ENCODE measurements at regions not wholly inside any gene's neighbourhood (a gene's known extent, or its start where the extent isn't known, plus 50 kb on each side); places are given as distances from the start of the nearest gene placed in this dataset.

DNA sequence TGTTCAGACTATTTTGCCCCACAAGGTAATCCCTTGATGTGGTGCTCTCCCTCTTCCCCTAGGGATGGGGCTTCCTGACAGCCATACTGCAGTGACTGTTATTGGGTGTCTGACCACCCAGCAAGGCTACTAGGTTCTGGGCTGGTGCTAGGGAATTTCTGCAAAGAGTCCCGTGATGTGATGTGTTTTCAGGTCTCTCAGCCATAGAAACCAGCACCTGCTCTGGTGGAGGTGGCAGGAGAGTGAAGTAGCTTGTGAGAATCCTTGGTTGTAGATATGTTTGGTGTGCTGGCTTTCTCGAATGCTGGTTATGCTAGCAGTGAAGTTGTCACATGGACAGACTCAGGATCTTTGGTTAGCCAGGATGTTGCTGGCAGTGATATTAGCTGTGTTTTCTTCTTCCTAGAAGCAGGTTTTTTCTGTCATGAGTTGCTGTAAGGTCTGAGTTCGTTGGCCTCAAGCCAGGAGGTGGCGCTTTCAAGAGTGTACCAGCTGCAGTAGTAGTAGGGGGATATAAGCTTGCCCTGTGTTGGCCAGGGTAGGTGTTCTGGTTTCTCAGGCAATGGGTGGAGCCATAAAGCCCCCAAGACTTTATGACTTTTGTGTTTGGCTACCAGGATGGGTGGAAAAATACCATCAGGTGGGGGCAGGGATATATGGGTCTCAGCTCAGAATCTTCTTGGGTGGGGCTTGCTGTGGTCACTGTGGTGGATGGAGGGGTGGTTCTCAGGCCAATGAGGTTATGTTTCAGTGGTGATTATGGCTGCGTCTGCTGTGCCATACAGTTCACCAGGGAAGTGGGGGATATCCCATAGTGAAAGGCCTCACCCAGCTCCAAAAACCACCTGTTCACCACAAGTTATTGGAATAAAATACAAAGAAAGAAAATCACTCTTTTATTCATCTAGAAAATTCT, 1112.3 kb downstream of the KCNT2 start:
- DNase-seq, result no peak

DNA sequence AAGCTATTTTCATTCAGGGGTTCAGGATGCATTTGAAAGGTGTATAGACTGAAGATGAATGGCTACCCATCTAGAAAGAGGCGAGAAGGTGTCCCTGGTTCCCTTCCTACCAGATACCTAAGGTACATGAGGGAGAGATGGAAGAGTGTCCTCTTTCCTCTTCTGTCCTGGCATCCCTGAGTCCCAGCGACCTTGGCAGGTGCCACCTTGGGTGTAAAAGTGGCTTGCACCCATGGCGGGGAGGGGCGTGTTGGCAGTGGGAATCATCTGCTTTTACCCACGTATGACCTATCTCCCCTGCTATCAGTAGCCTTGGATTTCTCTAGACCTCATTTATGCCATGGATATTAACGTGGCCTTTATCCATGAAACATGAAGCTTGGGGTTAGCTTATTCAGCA, 1126.1 kb downstream of the KCNT2 start:
- DNase-seq, result no peak

DNA sequence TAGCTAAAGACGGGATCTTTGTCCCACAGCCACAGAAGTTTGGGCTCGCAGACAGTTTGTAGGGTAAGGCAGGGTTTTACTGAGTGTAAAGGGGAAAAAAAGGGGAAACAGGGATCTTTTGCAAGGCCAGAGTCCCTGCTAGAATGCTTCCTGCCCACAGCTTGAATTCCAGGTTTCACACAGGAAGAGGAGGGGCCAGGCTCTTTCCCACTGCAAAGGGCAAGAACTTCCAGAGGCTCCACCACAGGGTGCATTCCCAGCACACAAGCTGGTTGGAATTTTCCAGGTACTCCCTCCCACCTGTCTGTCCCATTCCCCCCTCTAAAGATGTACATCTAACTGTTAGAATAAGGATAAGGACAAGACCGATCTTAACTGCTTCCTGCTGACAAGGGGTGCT, 1126.9 kb downstream of the KCNT2 start:
- no peak for DNase-seq

DNA sequence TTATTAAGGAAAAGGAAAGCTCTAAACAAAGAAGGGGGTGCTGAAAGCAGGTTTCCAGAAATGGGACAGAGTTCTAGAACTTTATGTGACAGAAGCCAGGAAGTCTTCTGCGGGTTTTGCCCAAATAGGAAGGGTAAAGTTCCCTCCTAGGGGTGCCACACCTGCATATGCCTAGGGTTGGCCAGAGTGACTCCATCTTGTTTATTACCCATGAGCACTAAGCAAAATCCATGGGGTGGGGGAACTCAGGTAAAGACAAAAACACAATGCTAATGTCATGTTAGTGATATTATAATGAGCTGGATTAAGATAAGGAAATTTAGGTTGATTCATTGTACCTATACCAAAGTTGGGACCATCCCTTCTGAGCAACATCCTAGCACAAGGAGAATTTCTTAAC, 1132.7 kb downstream of the KCNT2 start:
- DNase-seq, result no peak

DNA sequence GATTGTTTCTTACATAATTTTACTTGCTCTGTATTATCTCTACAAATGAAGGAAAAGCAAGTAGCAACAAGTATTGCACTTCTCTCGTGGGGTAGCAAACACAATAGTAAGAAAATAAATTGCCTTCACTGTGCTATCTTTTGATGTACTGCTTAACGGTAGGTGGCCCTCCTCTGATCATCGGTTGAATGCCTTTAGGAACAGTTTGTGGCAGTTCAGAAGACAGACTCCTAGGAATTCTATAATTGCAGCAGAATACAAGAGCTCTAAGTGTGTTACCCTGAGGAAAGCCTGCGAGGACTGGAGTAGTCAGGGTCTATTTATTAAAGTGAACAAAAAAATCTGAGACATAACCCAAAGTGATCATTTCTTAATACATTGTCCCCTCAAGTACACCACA, 1135.9 kb downstream of the KCNT2 start:
- no peak for DNase-seq

DNA sequence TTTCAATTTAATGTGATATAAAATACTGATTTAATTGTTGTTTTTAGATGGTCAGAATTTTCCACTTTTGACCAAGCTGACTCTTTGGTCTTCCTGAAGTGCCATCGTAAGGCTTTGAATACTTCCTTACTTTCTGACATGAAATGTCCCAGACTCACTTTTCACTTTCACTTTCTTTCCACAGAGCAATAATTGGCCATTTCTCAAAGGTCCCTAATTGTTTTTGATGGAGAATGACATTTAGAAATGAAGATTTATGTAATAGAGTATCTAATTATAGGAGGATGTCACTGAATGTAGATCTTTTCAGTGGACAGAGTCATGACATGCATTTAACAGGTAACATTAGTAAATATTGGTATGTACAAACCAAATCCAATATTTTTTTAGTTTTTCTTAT, 1141.6 kb downstream of the KCNT2 start:
- DNase-seq, result no peak

DNA sequence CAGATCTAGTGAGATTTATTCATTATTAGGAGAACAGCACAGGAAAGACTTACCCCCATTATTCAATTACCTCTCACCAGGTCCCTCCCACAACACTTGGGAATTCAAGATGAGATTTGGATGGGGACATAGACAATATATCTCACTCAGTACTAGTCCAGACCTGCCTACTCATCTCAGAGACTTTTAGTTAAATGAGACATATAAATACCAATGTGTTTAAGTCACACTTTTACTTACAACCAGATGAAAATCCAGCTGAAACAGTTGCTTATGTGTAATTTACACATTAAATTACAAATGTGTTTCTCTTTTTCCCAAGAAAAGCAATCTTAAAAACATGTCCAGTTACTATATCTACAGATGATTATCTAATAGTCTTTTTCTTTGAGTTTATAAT, 1145.6 kb downstream of the KCNT2 start:
- DNase-seq, result no peak

DNA sequence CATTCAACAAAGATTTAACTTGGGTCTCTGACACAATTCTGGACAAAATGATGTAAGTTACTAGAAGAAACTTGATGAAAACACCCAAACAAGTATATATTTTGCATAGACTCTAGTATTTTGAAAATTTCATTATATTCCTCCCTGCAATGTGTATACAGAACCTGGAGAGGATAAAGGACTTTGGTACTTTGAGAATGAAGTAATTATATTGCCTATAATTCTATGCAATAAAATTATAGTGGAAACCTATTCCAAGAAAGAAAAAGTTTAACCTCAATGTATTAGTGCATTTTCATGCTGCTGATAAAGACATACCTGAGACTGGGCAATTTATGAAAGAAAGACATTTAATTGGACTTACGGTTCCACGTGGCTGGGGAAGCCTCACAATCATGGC, 1146.1 kb downstream of the KCNT2 start:
- DNase-seq, result no peak

DNA sequence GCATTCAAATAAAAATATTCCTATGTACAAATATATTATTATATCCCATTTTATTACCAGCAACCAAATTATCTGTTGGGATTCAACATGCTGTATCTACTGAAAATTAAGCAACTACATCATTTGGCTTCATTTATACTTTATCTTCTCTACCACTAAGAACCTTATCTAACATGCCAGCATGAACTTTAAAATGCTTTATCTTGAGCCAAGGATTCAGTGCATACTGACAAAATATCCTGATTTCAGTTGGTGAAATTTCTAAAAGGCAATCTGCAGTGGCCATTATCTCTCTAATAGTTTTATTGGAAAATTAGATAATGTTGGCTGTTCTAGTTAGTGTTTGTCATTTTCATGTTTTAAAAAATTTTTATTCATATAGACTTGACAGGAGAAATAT, 1149.9 kb downstream of the KCNT2 start:
- no peak for DNase-seq

DNA sequence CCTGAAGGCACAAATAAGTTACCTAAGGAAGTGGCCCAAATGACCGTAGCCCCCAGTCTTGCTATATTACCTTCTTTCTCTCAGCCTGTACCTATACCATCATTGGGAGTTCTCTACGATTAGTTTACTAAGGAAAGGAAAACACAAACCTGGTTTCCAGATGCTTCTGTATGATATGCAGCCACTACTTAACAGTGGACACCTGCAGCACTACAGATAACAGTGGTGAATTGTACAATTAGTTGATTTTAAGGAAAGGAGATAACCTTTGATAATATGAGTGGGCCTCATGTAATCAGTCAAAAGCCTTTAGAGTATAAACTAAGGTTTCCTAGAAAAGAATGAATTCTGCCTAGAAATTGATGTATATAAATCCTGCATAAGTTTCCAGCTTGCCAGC, 1157.4 kb downstream of the KCNT2 start:
- no peak for DNase-seq

DNA sequence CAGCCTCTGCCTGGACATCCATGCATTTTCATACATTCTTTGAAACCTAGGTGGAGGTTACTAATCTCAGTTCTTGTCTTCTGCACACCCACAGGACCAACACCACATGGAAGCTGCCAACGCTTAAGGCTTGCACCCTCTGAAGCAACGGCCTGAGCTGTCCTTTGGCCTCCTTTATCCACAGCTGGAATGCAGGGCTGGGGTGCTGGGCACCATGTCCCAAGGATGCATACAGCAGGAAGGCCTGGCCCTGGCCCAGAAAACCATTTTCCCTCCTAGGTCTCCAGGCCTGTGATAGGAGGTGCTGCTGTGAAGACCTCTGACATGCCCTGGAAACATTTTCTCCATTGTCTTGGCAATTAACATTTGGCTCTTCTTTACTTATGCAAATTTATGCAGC, 1168.6 kb downstream of the KCNT2 start:
- no peak for DNase-seq

DNA sequence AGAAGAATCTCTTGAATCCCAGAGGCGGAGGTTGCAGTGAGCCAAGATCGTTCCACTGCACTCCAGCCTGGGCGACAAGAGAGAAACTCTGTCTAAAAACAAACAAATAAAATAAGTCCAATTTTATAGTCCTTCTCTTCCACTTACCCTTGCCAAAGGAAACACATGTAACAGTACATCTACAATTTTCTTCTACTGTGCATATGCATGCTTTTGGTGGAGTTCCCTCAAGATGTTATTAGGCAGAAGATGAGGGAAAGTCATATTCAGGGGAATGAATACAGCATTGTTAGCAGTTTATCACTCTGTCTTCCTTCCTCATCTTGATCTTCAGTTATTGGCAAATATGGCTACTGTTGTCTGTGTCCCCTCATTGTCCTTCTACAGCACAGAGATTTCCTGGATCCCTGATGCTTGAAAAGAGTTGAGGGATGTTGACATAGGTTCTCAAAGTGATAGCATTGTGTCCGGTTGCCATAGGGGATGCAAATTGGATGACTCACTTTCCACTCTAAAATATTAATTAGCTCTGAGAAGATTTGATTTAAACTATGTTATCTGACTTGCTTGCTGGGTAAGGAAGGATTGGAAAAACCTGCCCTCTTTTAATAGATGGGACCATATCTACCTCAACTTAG, 1173.6 kb downstream of the KCNT2 start:
- no peak for DNase-seq

DNA sequence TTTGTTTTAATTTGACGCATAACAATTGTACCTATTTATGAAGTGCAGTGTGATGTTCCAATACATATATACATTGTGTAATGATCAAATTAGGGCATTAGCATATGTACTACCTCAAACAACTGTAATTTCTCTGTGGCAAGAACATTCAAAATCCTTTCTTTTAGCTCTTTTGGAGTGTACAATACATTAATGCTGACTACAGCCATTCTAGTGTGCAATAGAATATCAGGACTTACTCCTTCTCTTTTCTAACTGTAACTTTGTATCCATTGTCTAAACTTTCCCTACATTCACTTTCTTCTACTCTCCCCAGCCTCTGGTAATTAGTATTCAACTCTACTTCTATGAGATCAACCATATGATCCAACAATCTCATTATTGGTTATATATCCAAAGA, 1177.4 kb downstream of the KCNT2 start:
- no peak for DNase-seq

DNA sequence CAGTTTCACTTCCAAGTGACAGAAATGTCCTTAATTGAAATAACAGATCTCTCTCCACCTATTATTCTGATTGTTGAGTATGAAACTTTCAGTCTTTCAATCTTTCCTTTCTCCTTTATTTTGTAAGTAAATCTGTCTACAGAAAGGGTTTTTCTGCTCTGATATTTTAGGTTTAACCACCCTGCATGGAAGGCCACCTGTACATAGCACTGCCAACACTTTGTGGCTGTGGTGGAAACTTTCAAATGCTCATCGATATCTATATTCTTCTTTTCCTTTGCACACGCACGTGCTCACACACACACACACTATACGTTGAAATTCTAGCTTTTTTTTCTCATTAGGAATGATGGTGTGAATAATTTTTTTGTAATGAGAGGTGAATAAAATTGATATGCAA, 1179.3 kb downstream of the KCNT2 start:
- DNase-seq, result no peak

DNA sequence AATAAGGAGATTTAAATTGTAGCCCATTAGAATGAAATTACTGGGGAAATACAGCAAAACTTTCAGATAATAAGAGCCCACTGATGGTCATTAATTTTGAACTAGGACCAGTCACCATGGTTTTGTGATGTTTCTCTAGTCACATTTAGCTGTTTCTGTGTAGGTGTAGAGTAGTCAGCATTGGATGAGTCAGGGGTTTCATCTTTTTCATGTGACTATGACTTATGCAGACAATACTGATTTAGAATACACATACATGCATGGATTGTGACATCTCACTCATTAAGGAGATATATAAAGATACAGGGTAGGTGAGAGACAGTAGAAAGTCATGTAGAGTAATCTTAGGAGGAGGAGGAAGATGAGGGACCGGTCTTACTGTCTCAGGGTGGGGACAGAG, 1192.7 kb downstream of the KCNT2 start:
- DNase-seq, result no peak

DNA sequence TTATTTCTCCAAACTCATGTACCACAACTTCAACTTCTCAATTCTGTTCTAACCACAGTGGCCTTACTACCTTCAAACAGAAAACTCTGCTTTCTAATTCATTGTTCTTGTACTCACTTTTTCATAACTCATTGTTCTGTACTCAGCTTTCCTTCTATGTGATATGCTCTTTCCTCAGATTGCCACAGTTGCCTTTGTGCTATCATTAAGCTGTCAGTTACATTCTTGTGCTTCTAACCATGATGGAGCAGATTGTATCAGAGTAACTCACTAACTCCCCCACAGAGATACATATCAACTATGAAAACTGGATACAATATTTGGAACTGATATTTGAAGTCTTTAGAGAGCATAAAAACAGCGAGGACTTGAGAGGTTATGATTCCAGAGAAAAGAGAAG, 1213.7 kb downstream of the KCNT2 start:
- no peak for DNase-seq

DNA sequence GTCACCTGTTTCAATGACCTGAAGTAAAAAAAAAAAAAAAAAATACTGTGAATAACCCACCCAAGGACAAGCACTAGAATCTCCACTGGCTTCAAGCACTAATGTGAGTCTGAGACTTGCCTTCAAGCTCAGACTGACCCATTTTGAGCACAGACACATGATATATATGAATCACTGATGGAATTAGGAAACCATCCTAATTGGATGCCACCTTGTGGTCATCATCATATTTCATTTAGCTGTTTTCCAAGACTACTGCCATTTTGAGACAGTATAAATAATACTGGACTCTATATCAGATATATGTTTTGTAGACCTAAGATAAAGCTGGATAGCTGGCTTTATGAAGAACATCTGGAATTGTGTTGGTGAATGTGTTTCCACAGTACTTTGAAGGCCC, 1232.0 kb downstream of the KCNT2 start:
- DNase-seq, result no peak

DNA sequence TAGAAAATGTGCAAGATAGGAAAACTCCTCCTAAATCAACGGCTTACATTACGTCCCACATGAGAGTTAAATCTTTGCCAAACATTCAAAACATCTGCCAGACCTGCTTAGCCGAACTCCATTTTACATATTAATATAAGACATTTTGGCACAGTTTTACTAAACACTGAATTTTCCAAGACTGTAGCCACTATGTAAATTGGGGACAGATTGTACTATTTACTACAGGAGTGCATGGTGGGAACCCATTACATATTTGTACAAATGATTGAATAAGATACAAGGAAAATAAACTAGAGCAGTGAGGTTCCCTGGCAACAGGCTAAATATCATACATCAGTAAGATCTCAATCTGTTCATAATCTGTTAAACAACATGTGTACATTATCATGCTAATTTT, 1234.4 kb downstream of the KCNT2 start:
- no peak for DNase-seq

DNA sequence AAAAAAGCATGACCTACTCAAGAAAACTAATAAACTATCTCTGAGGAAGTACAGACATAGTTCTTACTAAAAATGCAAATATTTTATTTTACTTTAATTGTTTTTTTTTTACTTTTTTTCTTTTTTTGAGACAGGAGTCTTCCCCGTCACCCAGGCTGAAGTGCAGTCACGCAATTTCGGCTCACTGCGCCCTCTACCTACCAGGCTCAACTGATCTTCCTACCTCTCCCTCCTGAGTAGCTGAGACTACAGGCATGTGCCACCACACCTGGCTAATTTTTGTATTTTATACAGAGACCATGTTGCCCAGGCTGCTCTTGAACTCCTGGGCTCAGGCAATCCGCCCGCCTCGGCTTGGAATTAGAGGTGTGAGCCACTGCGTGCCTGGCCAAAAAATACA, 1263.1 kb downstream of the KCNT2 start:
- DNase-seq, result no peak

DNA sequence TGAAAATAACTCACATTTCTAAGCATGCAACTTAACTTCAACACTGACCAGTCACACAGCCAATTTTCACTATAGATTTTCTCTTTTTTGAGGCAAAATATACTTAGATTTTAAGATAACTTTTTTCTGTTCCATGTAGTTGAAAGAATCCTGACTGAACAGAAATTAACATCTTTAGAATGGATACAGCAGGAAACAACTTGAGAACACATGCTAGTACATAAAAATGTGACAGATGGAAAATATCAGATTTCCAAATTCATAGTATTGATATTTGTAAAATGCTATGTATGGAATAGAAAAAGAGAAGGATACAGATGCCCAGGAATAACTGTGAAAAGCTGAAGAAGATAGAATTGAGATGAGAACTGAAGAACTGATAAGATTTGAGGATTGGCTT, 1270.6 kb downstream of the KCNT2 start:
- DNase-seq, result no peak

DNA sequence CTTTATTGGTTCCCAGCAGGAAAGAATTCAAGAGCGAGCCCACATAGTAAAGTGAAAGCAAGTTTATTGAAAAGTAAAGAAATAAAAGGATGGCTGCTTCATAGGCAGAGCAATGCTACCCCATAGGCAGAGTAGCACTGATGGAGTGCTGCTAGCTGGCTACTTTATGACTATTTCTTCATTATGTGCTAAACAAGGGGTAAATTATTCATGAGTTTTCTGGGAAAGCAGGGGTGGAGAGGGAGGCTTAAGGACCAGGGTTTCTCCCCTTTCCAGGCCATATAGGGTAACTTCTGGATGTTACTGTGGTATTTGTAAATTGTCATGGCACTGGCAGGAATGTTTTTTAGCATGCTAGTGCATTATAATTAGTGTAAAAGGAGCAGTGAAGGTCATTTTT, 1271.4 kb downstream of the KCNT2 start:
- no peak for DNase-seq

DNA sequence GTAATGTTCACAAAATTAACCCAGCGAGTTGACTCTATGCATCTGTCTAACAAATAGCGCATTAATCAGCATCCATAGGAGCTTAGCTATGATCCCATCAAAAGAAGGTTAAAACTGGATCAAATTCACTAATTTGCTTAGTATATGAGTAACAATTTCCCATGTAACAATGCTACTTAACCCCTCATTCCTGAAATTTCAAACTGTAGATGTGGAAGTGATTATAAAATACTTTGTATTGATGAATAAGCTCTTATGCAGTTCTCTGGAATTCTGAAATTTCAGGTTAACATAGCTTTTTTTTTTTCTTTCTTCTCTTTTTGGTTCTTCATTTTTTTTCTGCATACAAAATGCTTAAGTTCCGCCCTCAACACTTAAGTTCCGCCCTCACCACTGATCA, 1272.7 kb downstream of the KCNT2 start:
- DNase-seq, result no peak

DNA sequence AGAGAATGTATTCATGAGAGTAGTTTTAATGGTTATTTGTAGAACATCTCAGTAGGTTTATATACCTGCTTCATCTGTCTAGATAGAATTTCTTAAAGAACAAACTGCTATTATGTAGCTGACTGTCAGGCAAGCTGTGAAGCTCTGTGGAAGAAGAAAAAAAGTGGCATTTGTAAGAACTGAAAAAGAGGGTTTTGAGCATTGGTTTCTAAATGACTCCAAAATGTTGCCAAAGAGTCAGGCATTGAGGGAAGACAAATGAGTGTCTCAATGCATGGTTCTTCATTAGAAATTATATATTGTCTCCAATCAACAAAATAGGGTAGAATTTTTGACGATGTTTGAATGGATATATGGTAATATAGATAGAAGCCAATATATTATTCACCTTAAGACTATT, 1276.1 kb downstream of the KCNT2 start:
- DNase-seq, result no peak

DNA sequence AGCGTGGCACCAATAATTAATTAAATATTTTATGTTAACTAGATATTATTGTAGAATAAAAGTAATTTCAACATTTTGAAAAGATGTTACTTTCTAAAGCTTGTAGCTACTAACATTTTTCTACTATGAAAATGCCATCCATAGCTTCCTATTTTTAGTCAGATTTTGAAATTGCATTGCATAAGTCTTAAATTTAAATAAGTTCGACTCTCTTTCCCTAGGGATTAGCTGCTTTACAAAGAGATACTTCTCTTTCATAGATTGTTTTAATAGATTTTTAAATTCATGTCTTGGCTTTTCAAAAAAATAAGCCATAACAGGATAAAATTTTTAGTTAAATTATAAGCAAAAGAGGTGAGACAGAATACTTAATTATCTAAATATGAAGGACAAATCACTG, 1279.6 kb downstream of the KCNT2 start:
- no peak for DNase-seq

DNA sequence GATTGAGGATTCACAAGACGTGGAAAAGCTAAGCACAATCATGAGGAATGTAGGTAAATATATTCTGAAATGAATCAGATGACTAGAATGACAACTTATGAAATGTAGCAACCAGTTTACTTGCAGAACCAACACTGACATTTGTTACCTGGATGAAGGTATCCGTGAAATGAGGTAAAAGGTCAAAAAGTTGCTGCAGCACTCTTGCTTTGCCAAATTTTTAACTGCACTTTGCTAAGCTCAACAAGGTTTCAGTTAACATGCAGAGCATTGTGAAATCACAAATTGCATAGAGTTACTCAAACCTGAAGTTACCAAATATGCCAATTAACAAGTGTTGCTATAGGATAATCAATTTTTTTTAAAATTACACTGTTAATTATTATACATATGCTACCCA, 1280.1 kb downstream of the KCNT2 start:
- DNase-seq, result no peak
